SK-N-SH treated with all-trans-retinoic acid at 6 μM for 48 hours (cell line): ENCODE measurements at regions not wholly inside any gene's neighbourhood (a gene's known extent, or its start where the extent isn't known, plus 50 kb on each side); places are given as distances from the start of the nearest gene placed in this dataset.

Source experiments
- ATAC-seq: fragments of 200-7000 bp; cut with Tn5 transposase; 3 replicates; pipeline ENCODE4 v1.9.1; 2020; ENCODE audit warnings: mild to moderate bottlenecking, moderate library complexity
- ARNTL ChIP-seq: fragments of 450-650 bp; formaldehyde crosslinking; IDR thresholded peaks from 2 replicates; pipeline ENCODE4 v1.5.0; 2020; ENCODE audit warnings: low read depth, mild to moderate bottlenecking, moderate library complexity, borderline replicate concordance
- BACH2 ChIP-seq: fragments of 250-450 bp; sonication (Bioruptor Pico); IDR thresholded peaks from 2 replicates; pipeline ENCODE4 v1.9.0; 2021; ENCODE audit warnings: mild to moderate bottlenecking, borderline replicate concordance
- CREB5 ChIP-seq: fragments of 250-450 bp; sonication (Bioruptor Pico); IDR thresholded peaks from 2 replicates; pipeline ENCODE4 v1.5.1; 2020; ENCODE audit warnings: low read depth, mild to moderate bottlenecking, moderate library complexity
- CSDC2 ChIP-seq: fragments of 250-450 bp; sonication (Bioruptor Pico); IDR thresholded peaks from 2 replicates; pipeline ENCODE4 v1.5.0; 2020; ENCODE audit warnings: mild to moderate bottlenecking, moderate library complexity
- ESRRG ChIP-seq: fragments of 250-450 bp; sonication (Bioruptor Pico); IDR thresholded peaks from 2 replicates; pipeline ENCODE4 v1.6.1; 2021; ENCODE audit warnings: mild to moderate bottlenecking
- GLIS3 ChIP-seq: fragments of 250-450 bp; sonication (Bioruptor Pico); IDR thresholded peaks from 2 replicates; pipeline ENCODE4 v1.5.0; 2020; ENCODE audit warnings: mild to moderate bottlenecking, moderate library complexity
- ISL1 ChIP-seq: fragments of 250-450 bp; sonication (Bioruptor Pico); IDR thresholded peaks from 2 replicates; pipeline ENCODE4 v2.1.2; 2022; ENCODE audit warnings: mild to moderate bottlenecking, moderate library complexity
- OSR1 ChIP-seq: fragments of 250-450 bp; sonication (Bioruptor Pico); IDR thresholded peaks from 2 replicates; pipeline ENCODE4 v1.8.0; 2022; ENCODE audit warnings: moderate library complexity, mild to moderate bottlenecking, inconsistent platforms
- PATZ1 ChIP-seq: fragments of 250-450 bp; sonication (Bioruptor Pico); IDR thresholded peaks from 2 replicates; pipeline ENCODE4 v1.8.0; 2020; ENCODE audit warnings: mild to moderate bottlenecking, moderate library complexity, borderline replicate concordance
- POU6F1 ChIP-seq: fragments of 250-450 bp; sonication (Bioruptor Pico); IDR thresholded peaks from 2 replicates; pipeline ENCODE4 v1.8.0; 2021; ENCODE audit warnings: low read depth, mild to moderate bottlenecking, moderate library complexity, borderline replicate concordance
- PPARA ChIP-seq: fragments of 250-450 bp; sonication (Bioruptor Pico); IDR thresholded peaks from 2 replicates; pipeline ENCODE4 v1.5.0; 2020; ENCODE audit warnings: mild to moderate bottlenecking, borderline replicate concordance
- RARB ChIP-seq: fragments of 250-450 bp; sonication (Bioruptor Pico); IDR thresholded peaks from 2 replicates; pipeline ENCODE4 v1.8.0; 2021; ENCODE audit warnings: mild to moderate bottlenecking, moderate library complexity
- SNAI2 ChIP-seq: fragments of 250-450 bp; sonication (Bioruptor Pico); IDR thresholded peaks from 2 replicates; pipeline ENCODE4 v1.5.0; 2020; ENCODE audit warnings: mild to moderate bottlenecking, moderate library complexity
- TCF4 ChIP-seq: fragments of 250-450 bp; sonication (Bioruptor Pico); IDR thresholded peaks from 2 replicates; pipeline ENCODE4 v1.8.0; 2021; ENCODE audit warnings: mild to moderate bottlenecking, moderate library complexity, borderline replicate concordance
- TSHZ2 ChIP-seq: fragments of 250-450 bp; sonication (Bioruptor Pico); IDR thresholded peaks from 2 replicates; pipeline ENCODE4 v1.5.0; 2020; ENCODE audit warnings: mild to moderate bottlenecking, moderate library complexity
- ZC3H10 ChIP-seq: fragments of 250-450 bp; sonication (Bioruptor Pico); IDR thresholded peaks from 2 replicates; pipeline ENCODE4 v1.5.1; 2021; ENCODE audit warnings: mild to moderate bottlenecking, moderate library complexity
- ZFP3 ChIP-seq: fragments of 250-450 bp; sonication (Bioruptor Pico); IDR thresholded peaks from 2 replicates; pipeline ENCODE4 v1.5.0; 2020; ENCODE audit warnings: mild to moderate bottlenecking, moderate library complexity
- ZFP30 ChIP-seq: fragments of 450-650 bp; formaldehyde crosslinking; IDR thresholded peaks from 2 replicates; pipeline ENCODE4 v1.5.0; 2022; ENCODE audit warnings: mild to moderate bottlenecking, moderate library complexity
- ZNF565 ChIP-seq: fragments of 450-650 bp; formaldehyde crosslinking; conservative IDR thresholded peaks from 2 replicates; pipeline ENCODE4 v1.5.0; 2020; ENCODE audit warnings: low read depth, mild to moderate bottlenecking, moderate library complexity
- ZNF8 ChIP-seq: fragments of 450-650 bp; formaldehyde crosslinking; IDR thresholded peaks from 2 replicates; pipeline ENCODE4 v1.5.0; 2020; ENCODE audit warnings: mild to moderate bottlenecking, moderate library complexity

GRCh38 chr1:181369416-181369815 is 113.9 kb upstream of the CACNA1E start:
- TF ChIP-seq OSR1 (CRISPR knock-in tag) (no peak), PPARA (no peak), ZFP30 (no peak), GLIS3 (CRISPR knock-in tag) (no peak), ZNF8 (CRISPR knock-in tag) (no peak), TCF4 (CRISPR knock-in tag) (no peak), ISL1 (CRISPR knock-in tag) (no peak), BACH2 (CRISPR knock-in tag) (no peak), POU6F1 (CRISPR knock-in tag) (no peak), CSDC2 (CRISPR knock-in tag) (no peak), ESRRG (CRISPR knock-in tag) (no peak), PATZ1 (CRISPR knock-in tag) (no peak), TSHZ2 (no peak), ZFP3 (CRISPR knock-in tag) (no peak), ZC3H10 (CRISPR knock-in tag) (no peak), RARB (CRISPR knock-in tag) (no peak)
- TF ChIP-seq, all 23 proteins: peak for 0
- no peak for ATAC-seq

- no peak for TF ChIP-seq RARB (CRISPR knock-in tag)
- TF ChIP-seq GLIS3 (CRISPR knock-in tag): no peak
- TF ChIP-seq ZNF565 (CRISPR knock-in tag): no peak
- TF ChIP-seq CSDC2 (CRISPR knock-in tag): no peak
- no peak for TF ChIP-seq ARNTL (CRISPR knock-in tag)
These were observed 99.6 kb upstream of the CACNA1E start for GRCh38 chr1:181383695-181384094.

GRCh38 chr1:181386340-181386739 is 97.0 kb upstream of the CACNA1E start:
- no peak for ATAC-seq
- TF ChIP-seq SNAI2 (CRISPR knock-in tag) (no peak), ZFP30 (no peak), ZC3H10 (CRISPR knock-in tag) (no peak), ZNF565 (CRISPR knock-in tag) (no peak), ARNTL (CRISPR knock-in tag) (no peak), PPARA (no peak), CSDC2 (CRISPR knock-in tag) (no peak), ZNF8 (CRISPR knock-in tag) (no peak), CREB5 (CRISPR knock-in tag) (no peak), TSHZ2 (no peak), RARB (CRISPR knock-in tag) (no peak), ISL1 (CRISPR knock-in tag) (no peak), TCF4 (CRISPR knock-in tag) (no peak), POU6F1 (CRISPR knock-in tag) (no peak), BACH2 (CRISPR knock-in tag) (no peak)

More at GRCh38 chr1:181383695-181384094, 99.6 kb upstream of the CACNA1E start:
- ATAC-seq: no peak
